ENCODE measurements at regions not wholly inside any gene's neighbourhood (a gene's known extent, or its start where the extent isn't known, plus 50 kb on each side); places are given as distances from the start of the nearest gene placed in this dataset.

- Histone ChIP-seq H3K79me2 (ENCODE audit: insufficient read depth, low read length) (no peaks in the 10 kb centered on the region), H3K9me2 (replicated peaks; ENCODE audit: insufficient read depth, low read length) (no peaks in the 10 kb centered on the region), H3K27ac (ENCODE audit: low read depth, low read length) (peak overlapping the region; percentile 31), H3K36me3 (ENCODE audit: low read length) (no peaks in the 10 kb centered on the region), H3K4me2 (ENCODE audit: low read depth, low read length, poor library complexity, severe bottlenecking) (peak overlapping the region; percentile 31), H3F3A (ENCODE audit: insufficient read depth) (peaks cover 6% of the 10 kb centered on the region; the same call in 1 of the 2 replicates), H3K27me3 (ENCODE audit: low read length) (no peaks in the 10 kb centered on the region), H3K9ac (ENCODE audit: low read length) (no peak overlapping the region), H3K4me3 (ENCODE audit: insufficient read depth, low read length, poor library complexity, severe bottlenecking) (no peak overlapping the region), H2AFZ (ENCODE audit: low read depth, low read length, severe bottlenecking) (no peak overlapping the region), H4K20me1 (ENCODE audit: low read depth, low read length) (no peaks in the 10 kb centered on the region), H3K9me3 (ENCODE audit: insufficient read depth, low read length) (peaks cover 10% of the 10 kb centered on the region; the same call in 1 of the 2 replicates)
- no peak for TF ChIP-seq CTCF (IDR thresholded peaks at IDR 0.05; ENCODE audit: insufficient read depth, low read length, poor library complexity, severe bottlenecking)
- TF ChIP-seq EZH2phosphoT487 (conservative IDR thresholded peaks at IDR 0.05; ENCODE audit: low read length) = no peak
Observed at GRCh38 chr4:43556262-43556661, 663.7 kb downstream of the GRXCR1 start.

- no peak for TF ChIP-seq CTCF (IDR thresholded peaks at IDR 0.05; ENCODE audit: insufficient read depth, low read length, poor library complexity, severe bottlenecking)
- no peak for TF ChIP-seq EZH2phosphoT487 (conservative IDR thresholded peaks at IDR 0.05; ENCODE audit: low read length)
- H3K4me2 ChIP-seq (ENCODE audit: low read depth, low read length, poor library complexity, severe bottlenecking) = no peak overlapping the region
Observed at GRCh38 chr4:43560047-43560446, 667.5 kb downstream of the GRXCR1 start.

GRCh38 chr4:43564107-43564506 lies 671.6 kb downstream of the GRXCR1 start:
- H3K4me2 ChIP-seq (ENCODE audit: low read depth, low read length, poor library complexity, severe bottlenecking) = peak overlapping the region; percentile 64

More at GRCh38 chr4:43560047-43560446, 667.5 kb downstream of the GRXCR1 start:
- H3K9ac ChIP-seq (ENCODE audit: low read length) = no peak overlapping the region
- H3K79me2 ChIP-seq (ENCODE audit: insufficient read depth, low read length) = no peaks in the 10 kb centered on the region
- no peaks in the 10 kb centered on the region for H3K9me2 ChIP-seq (replicated peaks; ENCODE audit: insufficient read depth, low read length)
- H3F3A ChIP-seq (ENCODE audit: insufficient read depth) = peaks cover 21% of the 10 kb centered on the region
- H2AFZ ChIP-seq (ENCODE audit: low read depth, low read length, severe bottlenecking) = peak overlapping the region; percentile 21
- peak overlapping the region; percentile 39 for H3K27ac ChIP-seq (ENCODE audit: low read depth, low read length)
- no peaks in the 10 kb centered on the region for H3K9me3 ChIP-seq (ENCODE audit: insufficient read depth, low read length)
- no peak overlapping the region for H3K4me3 ChIP-seq (ENCODE audit: insufficient read depth, low read length, poor library complexity, severe bottlenecking)
- H3K27me3 ChIP-seq (ENCODE audit: low read length) = no peaks in the 10 kb centered on the region
- H3K36me3 ChIP-seq (ENCODE audit: low read length) = no peaks in the 10 kb centered on the region
- no peaks in the 10 kb centered on the region for H4K20me1 ChIP-seq (ENCODE audit: low read depth, low read length)

More at GRCh38 chr4:43564107-43564506, 671.6 kb downstream of the GRXCR1 start:
- peak overlapping the region; percentile 17 for H3K4me3 ChIP-seq (ENCODE audit: insufficient read depth, low read length, poor library complexity, severe bottlenecking)
- no peak overlapping the region for H2AFZ ChIP-seq (ENCODE audit: low read depth, low read length, severe bottlenecking)
- H3K9me2 ChIP-seq (replicated peaks; ENCODE audit: insufficient read depth, low read length) = no peaks in the 10 kb centered on the region
- H4K20me1 ChIP-seq (ENCODE audit: low read depth, low read length) = no peaks in the 10 kb centered on the region
- no peak overlapping the region for H3K9ac ChIP-seq (ENCODE audit: low read length)
- no peaks in the 10 kb centered on the region for H3K27me3 ChIP-seq (ENCODE audit: low read length)
- H3K79me2 ChIP-seq (ENCODE audit: insufficient read depth, low read length) = no peaks in the 10 kb centered on the region
- H3K36me3 ChIP-seq (ENCODE audit: low read length) = no peaks in the 10 kb centered on the region
- H3F3A ChIP-seq (ENCODE audit: insufficient read depth) = peaks cover 17% of the 10 kb centered on the region
- TF ChIP-seq CTCF (IDR thresholded peaks at IDR 0.05; ENCODE audit: insufficient read depth, low read length, poor library complexity, severe bottlenecking) = no peak
- peak overlapping the region; percentile 78 for H3K27ac ChIP-seq (ENCODE audit: low read depth, low read length)
- no peaks in the 10 kb centered on the region for H3K9me3 ChIP-seq (ENCODE audit: insufficient read depth, low read length)

All from SU-DHL-6 (cell line).